HCT116 (cell line): ENCODE measurements at regions not wholly inside any gene's neighbourhood (a gene's known extent, or its start where the extent isn't known, plus 50 kb on each side); places are given as distances from the start of the nearest gene placed in this dataset.

ENCODE experiments used
- ATAC-seq: fragments of 200-7000 bp; cut with Tn5 transposase; 2 replicates; pipeline ENCODE4 v1.9.1; 2020; ENCODE audit warnings: mild to moderate bottlenecking, moderate library complexity
- BruUV-seq: library from RNA; stranded (reverse); fragments of 400-500 nt; replicated peaks from 2 replicates; lab custom pipeline; 2021; lab: Mats Ljungman, UMichigan
- CTCF ChIA-PET: fragments of 300-600 bp; sonication (Branson Sonifier 250); formaldehyde crosslinking; loops from one replicate; lab custom pipeline; 2021; ENCODE audit warnings: antibody characterized with exemption; lab: Charles Lee
- POLR2A ChIA-PET: fragments of 300-600, 350-600 bp; sonication (Branson Sonifier 250); formaldehyde crosslinking; loops from one replicate; lab custom pipeline; 2021; ENCODE audit warnings: antibody characterized with exemption; lab: Charles Lee
- RAD21 ChIA-PET, 2 experiments: fragments of 300-600 bp; sonication (Branson Sonifier 250); formaldehyde crosslinking; loops; one replicate each; lab custom pipeline; 2023; ENCODE audit warnings: low total read pairs in 2 of 2; ENCODE audit not compliant: uncharacterized antibody in 2 of 2, unreplicated experiment in 2 of 2, low non-redundant PET in 1 of 2; lab: Charles Lee
- DNase-seq: peaks from one replicate; pipeline ENCODE4 v3.0.0-alpha.2; 2010; ENCODE audit warnings: low read depth, low spot score
- H2AFZ ChIP-seq: fragments of 200-600 bp; shearing (Covaris generic), sonication (generic); 2 replicates; pipeline ENCODE4 v1.6.1; 2017; ENCODE audit warnings: low read depth, mixed run types, mixed read lengths, antibody characterized with exemption, low read length; ENCODE audit not compliant: poor library complexity, severe bottlenecking
- H3K27ac ChIP-seq: 2 replicates; pipeline ENCODE4 v1.5.1; 2012; ENCODE audit warnings: low read depth, low read length
- H3K27me3 ChIP-seq: fragments of 200-600 bp; sonication (generic); 2 replicates; pipeline ENCODE4 v1.6.1; 2016; ENCODE audit warnings: mixed run types, low read length, mixed read lengths; ENCODE audit not compliant: insufficient read depth
- H3K36me3 ChIP-seq, 2 experiments: fragments of 200-500 bp in 1 of 2; fragments of 200-600 bp in 1 of 2; sonication (Bioruptor generic) in 1 of 2; sonication (generic) in 1 of 2; 2 replicates each; pipeline versions ENCODE4 v1.5.1 to v1.6.1; 2014 to 2016; ENCODE audit warnings: low read length in 2 of 2, inconsistent platforms in 1 of 2, mixed read lengths in 1 of 2, mixed run types in 1 of 2; ENCODE audit not compliant: insufficient read depth in 2 of 2, control insufficient read depth in 1 of 2
- H3K4me1 ChIP-seq, 2 experiments: fragments of 200-600 bp in 1 of 2; sonication (generic) in 1 of 2; 2 replicates each; pipeline versions ENCODE4 v1.5.1 to v1.6.1; 2012 to 2017; ENCODE audit warnings: low read length in 2 of 2, inconsistent platforms in 1 of 2, mild to moderate bottlenecking in 1 of 2, mixed read lengths in 1 of 2, mixed run types in 1 of 2, moderate library complexity in 1 of 2; ENCODE audit not compliant: insufficient read depth in 2 of 2, control insufficient read depth in 1 of 2
- H3K4me2 ChIP-seq: fragments of 200-600 bp; sonication (generic); 2 replicates; pipeline ENCODE4 v1.6.1; 2017; ENCODE audit warnings: mixed run types, low read length, mixed read lengths
- H3K4me3 ChIP-seq, 2 experiments: fragments of 200-600 bp in 1 of 2; sonication (generic) in 1 of 2; replicated peaks in 1 of 2; 2 replicates each; pipeline ENCODE4 v1.5.1; 2011 to 2016; ENCODE audit warnings: low read length in 2 of 2, control low read depth in 1 of 2, low read depth in 1 of 2, mild to moderate bottlenecking in 1 of 2, mixed read lengths in 1 of 2, mixed run types in 1 of 2
- H3K79me2 ChIP-seq: fragments of 200-600 bp; sonication (generic); 2 replicates; pipeline ENCODE4 v1.6.1; 2017; ENCODE audit warnings: mild to moderate bottlenecking, mixed run types, low read length, moderate library complexity, mixed read lengths; ENCODE audit not compliant: insufficient read depth
- H3K9ac ChIP-seq: fragments of 200-600 bp; sonication (generic); 2 replicates; pipeline ENCODE4 v1.6.1; 2016; ENCODE audit warnings: low read length, mixed read lengths
- H3K9me2 ChIP-seq: fragments of 200-600 bp; sonication (generic), shearing (Covaris generic); 2 replicates; pipeline ENCODE4 v1.6.1; 2017; ENCODE audit warnings: mixed run types, mild to moderate bottlenecking, moderate library complexity; ENCODE audit not compliant: insufficient read depth
- H3K9me3 ChIP-seq, 2 experiments: fragments of 200-500 bp in 1 of 2; fragments of 200-600 bp in 1 of 2; sonication (Bioruptor generic) in 1 of 2; sonication (generic) in 1 of 2; 2 replicates each; pipeline ENCODE4 v1.6.1; 2014 to 2017; ENCODE audit warnings: low read length in 2 of 2, mixed read lengths in 2 of 2, inconsistent platforms in 1 of 2, low read depth in 1 of 2, mild to moderate bottlenecking in 1 of 2, mixed run types in 1 of 2, moderate library complexity in 1 of 2; ENCODE audit not compliant: control insufficient read depth in 1 of 2, insufficient read depth in 1 of 2
- H4K20me1 ChIP-seq: fragments of 200-600 bp; sonication (generic), shearing (Covaris generic); 2 replicates; pipeline ENCODE4 v1.6.1; 2017; ENCODE audit warnings: mixed run types, mild to moderate bottlenecking, moderate library complexity; ENCODE audit not compliant: insufficient read depth
- CBX3 ChIP-seq: IDR thresholded peaks from 2 replicates; pipeline ENCODE4 v1.6.1; 2012; ENCODE audit warnings: low read depth
- CEBPB ChIP-seq: IDR thresholded peaks from 2 replicates; pipeline ENCODE4 v1.6.1; 2012; ENCODE audit warnings: low read depth
- ELF1 ChIP-seq: IDR thresholded peaks from 2 replicates; pipeline ENCODE4 v1.6.1; 2012; ENCODE audit warnings: low read depth, borderline replicate concordance
- EZH2 ChIP-seq: fragments of 200-600 bp; sonication (generic); IDR thresholded peaks from 2 replicates; pipeline ENCODE4 v1.6.1; 2017; ENCODE audit warnings: antibody characterized with exemption, mixed run types
- EZH2phosphoT487 ChIP-seq: fragments of 200-600 bp; IDR thresholded peaks from 2 replicates; pipeline ENCODE4 v1.6.1; 2018; ENCODE audit warnings: antibody characterized with exemption, borderline replicate concordance
- FOSL1 ChIP-seq: IDR thresholded peaks from 2 replicates; pipeline ENCODE4 v1.6.1; 2012; ENCODE audit warnings: low read depth
- JUND ChIP-seq: IDR thresholded peaks from 2 replicates; pipeline ENCODE4 v1.6.1; 2012
- POLR2A ChIP-seq: IDR thresholded peaks from 2 replicates; pipeline ENCODE4 v1.7.0; 2011; ENCODE audit warnings: borderline replicate concordance; ENCODE audit not compliant: insufficient read depth, insufficient read length; ENCODE audit errors: extremely low read depth
- POLR2AphosphoS5 ChIP-seq: IDR thresholded peaks from 2 replicates; pipeline ENCODE4 v1.6.1; 2011; ENCODE audit warnings: mild to moderate bottlenecking, low read depth, low read length, moderate library complexity
- RAD21 ChIP-seq: IDR thresholded peaks from 2 replicates; pipeline ENCODE4 v1.6.1; 2012; ENCODE audit warnings: low read depth, mild to moderate bottlenecking
- SIN3A ChIP-seq: IDR thresholded peaks from 2 replicates; pipeline ENCODE4 v1.6.1; 2012; ENCODE audit warnings: low read depth
- SP1 ChIP-seq: IDR thresholded peaks from 2 replicates; pipeline ENCODE4 v1.6.1; 2012; ENCODE audit warnings: low read depth
- TCF7L2 ChIP-seq: IDR thresholded peaks from 2 replicates; pipeline ENCODE4 v1.7.0; 2011; ENCODE audit warnings: borderline replicate concordance, inconsistent platforms; ENCODE audit not compliant: insufficient read depth, insufficient read length; ENCODE audit errors: extremely low read depth
- YY1 ChIP-seq: IDR thresholded peaks from 2 replicates; pipeline ENCODE4 v1.6.1; 2011; ENCODE audit warnings: low read length, low read depth, moderate library complexity, mild to moderate bottlenecking; ENCODE audit not compliant: insufficient replicate concordance; ENCODE audit errors: extremely low read depth
- ZNF274 ChIP-seq: fragments of 200-500 bp; sonication (Bioruptor generic); IDR thresholded peaks from 2 replicates; pipeline ENCODE4 v1.6.1; 2014; ENCODE audit warnings: mild to moderate bottlenecking, low read depth, low read length, inconsistent platforms
- intact Hi-C: fragments of 100-400 bp; cut with micrococcal nuclease; formaldehyde crosslinking; loops from 2 replicates; pipeline ENCODE4 v1.10.0; 2022
- TF ChIP-seq, protein P1 (sequence below), 3 experiments: fragments of 200-600 bp in 1 of 3; sonication (generic) in 1 of 3; IDR thresholded peaks in 2 of 3; conservative IDR thresholded peaks in 1 of 3; 2 replicates each; pipeline ENCODE4 v1.5.1; 2012 to 2017; ENCODE audit warnings: low read depth in 2 of 3, low read length in 2 of 3, antibody characterized with exemption in 1 of 3, borderline replicate concordance in 1 of 3, control low read depth in 1 of 3, mild to moderate bottlenecking in 1 of 3, mixed read lengths in 1 of 3, mixed run types in 1 of 3, moderate library complexity in 1 of 3; ENCODE audit not compliant: insufficient read depth in 1 of 3
- TF ChIP-seq, protein P2 (sequence below): IDR thresholded peaks from 2 replicates; pipeline ENCODE4 v1.6.1; 2012; ENCODE audit warnings: low read depth
- TF ChIP-seq, protein P3 (sequence below): IDR thresholded peaks from 2 replicates; pipeline ENCODE4 v1.6.1; 2012
- TF ChIP-seq, protein P4 (sequence below): IDR thresholded peaks from 2 replicates; pipeline ENCODE4 v1.6.1; 2012

DNA sequence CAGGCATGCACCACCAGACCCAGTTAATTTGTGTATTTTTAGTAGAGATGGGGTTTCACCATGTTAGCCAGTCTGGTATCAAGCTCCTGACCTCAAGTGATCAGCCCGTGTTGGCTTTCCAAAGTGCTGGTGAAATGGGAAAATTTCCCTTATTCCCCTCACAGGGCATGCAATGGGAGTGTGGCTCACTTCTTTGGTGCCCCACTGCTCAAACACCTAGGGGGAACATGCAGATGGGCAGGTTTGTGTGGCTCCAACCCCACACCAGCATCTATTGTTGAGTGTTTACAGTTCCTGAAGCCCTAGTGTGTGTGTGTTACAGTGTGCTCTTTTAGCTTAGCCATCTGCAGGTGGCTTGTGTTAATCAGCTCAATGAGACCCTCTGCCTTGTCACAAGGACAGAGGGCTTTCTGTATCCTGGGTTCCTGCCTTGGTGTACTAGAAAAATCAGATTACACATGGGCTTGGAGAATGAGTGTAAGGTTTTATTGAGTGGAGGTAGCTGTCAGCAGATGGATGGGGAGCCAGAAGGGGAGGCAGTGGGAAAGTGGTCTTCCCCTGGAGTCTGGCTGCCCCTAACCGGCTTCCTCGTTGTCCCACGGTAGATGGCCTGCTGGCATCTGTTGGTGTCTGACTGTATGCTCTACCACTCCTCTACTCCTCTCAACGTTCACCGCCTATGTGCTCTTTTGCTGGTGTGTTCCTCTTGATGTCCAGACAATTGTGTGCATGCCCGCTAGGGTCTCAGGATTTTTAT, 248.1 kb upstream of the CBLB start:
- H4K20me1 ChIP-seq: no peaks in the 10 kb centered on the region
- TF ChIP-seq TCF7L2 (no peak), RAD21 (no peak), CBX3 (no peak), EZH2 (no peak), ZNF274 (no peak), ELF1 (no peak), SP1 (no peak), EZH2phosphoT487 (no peak), POLR2AphosphoS5 (no peak), SIN3A (no peak), JUND (no peak), YY1 (no peak), POLR2A (no peak), CEBPB (no peak), FOSL1 (no peak)
- TF ChIP-seq, protein P1, sequence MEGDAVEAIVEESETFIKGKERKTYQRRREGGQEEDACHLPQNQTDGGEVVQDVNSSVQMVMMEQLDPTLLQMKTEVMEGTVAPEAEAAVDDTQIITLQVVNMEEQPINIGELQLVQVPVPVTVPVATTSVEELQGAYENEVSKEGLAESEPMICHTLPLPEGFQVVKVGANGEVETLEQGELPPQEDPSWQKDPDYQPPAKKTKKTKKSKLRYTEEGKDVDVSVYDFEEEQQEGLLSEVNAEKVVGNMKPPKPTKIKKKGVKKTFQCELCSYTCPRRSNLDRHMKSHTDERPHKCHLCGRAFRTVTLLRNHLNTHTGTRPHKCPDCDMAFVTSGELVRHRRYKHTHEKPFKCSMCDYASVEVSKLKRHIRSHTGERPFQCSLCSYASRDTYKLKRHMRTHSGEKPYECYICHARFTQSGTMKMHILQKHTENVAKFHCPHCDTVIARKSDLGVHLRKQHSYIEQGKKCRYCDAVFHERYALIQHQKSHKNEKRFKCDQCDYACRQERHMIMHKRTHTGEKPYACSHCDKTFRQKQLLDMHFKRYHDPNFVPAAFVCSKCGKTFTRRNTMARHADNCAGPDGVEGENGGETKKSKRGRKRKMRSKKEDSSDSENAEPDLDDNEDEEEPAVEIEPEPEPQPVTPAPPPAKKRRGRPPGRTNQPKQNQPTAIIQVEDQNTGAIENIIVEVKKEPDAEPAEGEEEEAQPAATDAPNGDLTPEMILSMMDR (IDR thresholded peaks at IDR 0.05 in 2 of 3, conservative IDR thresholded peaks at IDR 0.05 in 1 of 3; ENCODE audit: borderline replicate concordance in 1 of 3, insufficient read depth in 1 of 3, low read depth in 2 of 3, low read length in 2 of 3): no peak
- TF ChIP-seq, protein P2, sequence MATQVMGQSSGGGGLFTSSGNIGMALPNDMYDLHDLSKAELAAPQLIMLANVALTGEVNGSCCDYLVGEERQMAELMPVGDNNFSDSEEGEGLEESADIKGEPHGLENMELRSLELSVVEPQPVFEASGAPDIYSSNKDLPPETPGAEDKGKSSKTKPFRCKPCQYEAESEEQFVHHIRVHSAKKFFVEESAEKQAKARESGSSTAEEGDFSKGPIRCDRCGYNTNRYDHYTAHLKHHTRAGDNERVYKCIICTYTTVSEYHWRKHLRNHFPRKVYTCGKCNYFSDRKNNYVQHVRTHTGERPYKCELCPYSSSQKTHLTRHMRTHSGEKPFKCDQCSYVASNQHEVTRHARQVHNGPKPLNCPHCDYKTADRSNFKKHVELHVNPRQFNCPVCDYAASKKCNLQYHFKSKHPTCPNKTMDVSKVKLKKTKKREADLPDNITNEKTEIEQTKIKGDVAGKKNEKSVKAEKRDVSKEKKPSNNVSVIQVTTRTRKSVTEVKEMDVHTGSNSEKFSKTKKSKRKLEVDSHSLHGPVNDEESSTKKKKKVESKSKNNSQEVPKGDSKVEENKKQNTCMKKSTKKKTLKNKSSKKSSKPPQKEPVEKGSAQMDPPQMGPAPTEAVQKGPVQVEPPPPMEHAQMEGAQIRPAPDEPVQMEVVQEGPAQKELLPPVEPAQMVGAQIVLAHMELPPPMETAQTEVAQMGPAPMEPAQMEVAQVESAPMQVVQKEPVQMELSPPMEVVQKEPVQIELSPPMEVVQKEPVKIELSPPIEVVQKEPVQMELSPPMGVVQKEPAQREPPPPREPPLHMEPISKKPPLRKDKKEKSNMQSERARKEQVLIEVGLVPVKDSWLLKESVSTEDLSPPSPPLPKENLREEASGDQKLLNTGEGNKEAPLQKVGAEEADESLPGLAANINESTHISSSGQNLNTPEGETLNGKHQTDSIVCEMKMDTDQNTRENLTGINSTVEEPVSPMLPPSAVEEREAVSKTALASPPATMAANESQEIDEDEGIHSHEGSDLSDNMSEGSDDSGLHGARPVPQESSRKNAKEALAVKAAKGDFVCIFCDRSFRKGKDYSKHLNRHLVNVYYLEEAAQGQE: no peak
- TF ChIP-seq, protein P3, sequence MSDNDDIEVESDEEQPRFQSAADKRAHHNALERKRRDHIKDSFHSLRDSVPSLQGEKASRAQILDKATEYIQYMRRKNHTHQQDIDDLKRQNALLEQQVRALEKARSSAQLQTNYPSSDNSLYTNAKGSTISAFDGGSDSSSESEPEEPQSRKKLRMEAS: no peak
- TF ChIP-seq, protein P4, sequence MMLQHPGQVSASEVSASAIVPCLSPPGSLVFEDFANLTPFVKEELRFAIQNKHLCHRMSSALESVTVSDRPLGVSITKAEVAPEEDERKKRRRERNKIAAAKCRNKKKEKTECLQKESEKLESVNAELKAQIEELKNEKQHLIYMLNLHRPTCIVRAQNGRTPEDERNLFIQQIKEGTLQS: no peak
- H3K4me2 ChIP-seq: peak overlapping the region; percentile 46
- H3K27me3 ChIP-seq: no peaks in the 10 kb centered on the region
- peaks cover 0 to 34% of the 10 kb centered on the region in 2 experiments; a peak in 3 of 4 replicates for H3K4me1 ChIP-seq
- no peak overlapping the region for H3K27ac ChIP-seq
- intact Hi-C loops: no loop called here
- H3K9me2 ChIP-seq: no peaks in the 10 kb centered on the region; the same call in 1 of the 2 replicates
- ATAC-seq (no peak), DNase-seq (no peak)
- no peaks in the 10 kb centered on the region for H3K79me2 ChIP-seq
- H3K4me3 ChIP-seq: no peak overlapping the region
- no peaks in the 10 kb centered on the region for H3K9me3 ChIP-seq
- ChIA-PET RAD21 (no interaction called here), CTCF (no interaction called here), POLR2A (no interaction called here)
- no TSS peak for BruUV-seq
- no peak overlapping the region for H2AFZ ChIP-seq
- H3K9ac ChIP-seq: no peak overlapping the region
- no peaks in the 10 kb centered on the region for H3K36me3 ChIP-seq
